Caco-2 (cell line): ENCODE measurements at regions not wholly inside any gene's neighbourhood (a gene's known extent, or its start where the extent isn't known, plus 50 kb on each side); places are given as distances from the start of the nearest gene placed in this dataset.

Source experiments
- BruUV-seq: library from RNA; stranded (reverse); fragments of 400-500 nt; replicated peaks from 2 replicates; lab custom pipeline; 2021; lab: Mats Ljungman, UMichigan
- CTCF ChIA-PET: fragments of 300-600 bp; sonication (Branson Sonifier 250); formaldehyde crosslinking; loops from one replicate; lab custom pipeline; 2022; ENCODE audit warnings: antibody characterized with exemption; lab: Charles Lee
- POLR2A ChIA-PET: fragments of 300-600 bp; sonication (Branson Sonifier 250); formaldehyde crosslinking; loops from one replicate; lab custom pipeline; 2022; ENCODE audit warnings: antibody characterized with exemption; lab: Charles Lee
- DNase-seq, 2 experiments: peaks; one replicate each; pipeline versions ENCODE4 v3.0.0 to v3.0.0-alpha.2; 2020 to 2022
- H3K27me3 ChIP-seq: replicated peaks from 2 replicates; pipeline ENCODE4 v1.6.0; 2011; ENCODE audit warnings: low read length; ENCODE audit not compliant: control insufficient read depth, insufficient read depth
- H3K36me3 ChIP-seq: 2 replicates; pipeline ENCODE4 v1.5.1; 2011; ENCODE audit warnings: low read length; ENCODE audit not compliant: control insufficient read depth, insufficient read depth
- H3K4me1 ChIP-seq: fragments of 250-450 bp; sonication (Bioruptor Pico); 2 replicates; pipeline ENCODE4 v1.5.1; 2020; ENCODE audit warnings: mild to moderate bottlenecking
- H3K4me3 ChIP-seq: 2 replicates; pipeline ENCODE4 v1.5.1; 2011; ENCODE audit warnings: low read depth, mild to moderate bottlenecking, control low read depth, low read length
- H3K9me3 ChIP-seq: fragments of 250-450 bp; sonication (Bioruptor Pico); 2 replicates; pipeline ENCODE4 v1.5.1; 2020; ENCODE audit warnings: mild to moderate bottlenecking, moderate library complexity
- H3K27ac Mint-ChIP-seq: one replicate; pipeline ENCODE4 v1.8.0; 2022; ENCODE audit warnings: mixed read lengths; ENCODE audit not compliant: unreplicated experiment
- H3K27me3 Mint-ChIP-seq: one replicate; pipeline ENCODE4 v1.8.0; 2022; ENCODE audit warnings: mixed read lengths; ENCODE audit not compliant: insufficient read depth, unreplicated experiment
- H3K36me3 Mint-ChIP-seq: one replicate; pipeline ENCODE4 v1.8.0; 2022; ENCODE audit warnings: mild to moderate bottlenecking, mixed read lengths; ENCODE audit not compliant: insufficient read depth, unreplicated experiment
- H3K4me1 Mint-ChIP-seq: one replicate; pipeline ENCODE4 v1.8.0; 2022; ENCODE audit warnings: low read depth, mixed read lengths; ENCODE audit not compliant: unreplicated experiment
- H3K4me3 Mint-ChIP-seq: one replicate; pipeline ENCODE4 v1.8.0; 2022; ENCODE audit warnings: mild to moderate bottlenecking, moderate library complexity, mixed read lengths; ENCODE audit not compliant: unreplicated experiment
- H3K9me3 Mint-ChIP-seq: one replicate; pipeline ENCODE4 v1.8.0; 2022; ENCODE audit warnings: mixed read lengths; ENCODE audit not compliant: unreplicated experiment
- CTCF ChIP-seq, 2 experiments: fragments of 200-600 bp in 1 of 2; IDR thresholded peaks; 1 replicate in 1 of 2; 2 replicates in 1 of 2; pipeline versions ENCODE4 v1.5.1 to v1.8.0; 2011 to 2022; ENCODE audit warnings: antibody characterized with exemption in 1 of 2, control low read depth in 1 of 2, inconsistent platforms in 1 of 2, low read depth in 1 of 2, low read length in 1 of 2, mild to moderate bottlenecking in 1 of 2, moderate library complexity in 1 of 2; ENCODE audit not compliant: insufficient read depth in 1 of 2, severe bottlenecking in 1 of 2, unreplicated experiment in 1 of 2
- intact Hi-C: fragments of 100-400 bp; cut with micrococcal nuclease; formaldehyde crosslinking; loops from one replicate; pipeline ENCODE4 v1.10.0; 2022; ENCODE audit not compliant: unreplicated experiment

DNA sequence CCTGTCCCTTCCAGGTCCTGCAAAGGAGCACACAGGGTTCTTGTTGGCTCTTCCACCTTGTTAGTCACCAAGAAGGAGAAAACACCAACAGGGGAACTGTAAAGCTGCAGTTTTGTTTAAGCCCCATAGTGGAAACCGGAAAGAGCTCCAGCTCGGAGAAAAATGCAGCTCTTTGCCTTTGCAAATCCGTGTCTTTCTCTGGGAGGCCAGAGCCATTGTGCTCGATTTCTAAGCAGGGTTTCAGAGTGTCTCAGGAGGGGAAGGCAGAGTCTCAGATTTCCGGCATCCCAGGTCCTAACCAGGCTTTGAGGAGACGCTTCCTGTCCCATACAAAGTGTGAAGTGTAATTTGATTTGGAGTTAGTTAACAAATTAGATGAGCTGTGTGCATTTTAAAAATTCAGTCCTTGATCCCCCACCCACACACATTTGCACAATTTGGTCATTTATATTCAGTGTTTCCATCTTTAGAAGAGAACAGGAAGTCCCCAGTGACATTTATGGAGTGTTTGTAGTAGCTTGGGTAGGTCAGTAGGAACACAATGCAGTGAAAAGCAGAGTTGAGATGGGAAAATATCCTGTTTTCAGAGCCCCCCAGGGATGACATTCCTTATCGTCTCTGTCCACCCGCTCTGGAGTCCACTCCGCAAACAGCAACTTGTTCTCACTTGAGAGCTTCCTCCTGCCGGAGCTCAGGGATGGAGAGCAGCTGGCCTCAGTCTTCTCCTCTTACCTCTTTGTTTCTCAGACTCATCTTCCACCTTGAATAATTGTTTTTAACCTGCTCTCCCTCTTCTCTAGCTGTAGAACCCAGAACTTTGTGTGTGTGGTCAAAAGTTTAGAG is 331.9 kb downstream of the SEC14L1 start:
- intact Hi-C loops: loop anchor here (5.0 kb wide), 1 partner anchor 35 kb away; no protein-coding TSS in a partner anchor
- TF ChIP-seq CTCF (IDR thresholded peaks at IDR 0.05; ENCODE audit: insufficient read depth in 1 of 2, low read depth in 1 of 2, low read length in 1 of 2, severe bottlenecking in 1 of 2, unreplicated experiment in 1 of 2): no peak
- POLR2A ChIA-PET: interaction anchor here (2.2 kb wide), 1 partner anchor 22 kb away, joined by 18 read pairs; no protein-coding TSS in a partner anchor

DNA sequence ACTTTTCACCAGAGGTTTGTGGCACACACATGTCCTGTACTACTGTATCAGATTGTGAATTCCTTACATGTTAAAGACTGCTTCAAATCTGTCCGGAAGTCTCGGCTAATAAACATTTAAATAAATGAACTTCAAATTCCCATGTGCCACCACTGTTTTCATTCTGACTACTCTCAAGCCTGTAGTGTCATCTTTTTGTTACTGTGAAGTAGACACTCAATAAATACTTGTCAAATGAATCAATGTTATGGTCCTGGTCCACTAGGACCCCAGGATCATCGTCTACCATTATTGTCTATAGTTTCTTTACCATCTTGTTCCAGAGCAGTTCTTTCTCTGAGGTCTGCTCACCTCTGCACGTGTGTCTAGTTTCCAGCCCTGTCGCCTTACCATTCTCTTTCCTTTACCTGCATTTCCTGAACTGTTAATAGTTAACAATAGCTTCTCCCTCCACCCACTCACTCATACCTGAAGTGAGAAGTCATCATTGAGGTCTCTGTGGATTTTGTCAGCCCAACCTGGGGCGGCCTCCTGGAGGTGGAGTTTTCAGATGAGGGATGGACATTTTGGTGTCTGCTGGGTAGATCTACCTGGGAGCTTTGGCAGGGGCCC is 333.0 kb downstream of the SEC14L1 start:
- BruUV-seq: TSS peak; percentile 99
- H3K9me3 ChIP-seq: no peaks in the 10 kb centered on the region
- peaks cover 64% of the 10 kb centered on the region for H3K4me1 Mint-ChIP-seq
- H3K4me3 ChIP-seq: no peak overlapping the region
- H3K36me3 ChIP-seq: peaks cover 1% of the 10 kb centered on the region; the same call in 1 of the 2 replicates
- ChIA-PET POLR2A (interaction anchor here (1.0 kb wide), 1 partner anchor 22 kb away, joined by 3 read pairs; no protein-coding TSS in a partner anchor), CTCF (interaction anchor here (0.8 to 1.5 kb wide), 3 partner anchors 19 to 44 kb away, joined by 3 to 11 read pairs (median 4); no protein-coding TSS in a partner anchor)
- TF ChIP-seq CTCF (IDR thresholded peaks at IDR 0.05; ENCODE audit: insufficient read depth in 1 of 2, low read depth in 1 of 2, low read length in 1 of 2, severe bottlenecking in 1 of 2, unreplicated experiment in 1 of 2): no peak
- peaks cover 58% of the 10 kb centered on the region for H3K4me1 ChIP-seq
- DNase-seq: peak; percentile 63 to 75
- no peaks in the 10 kb centered on the region for H3K27me3 ChIP-seq
- peaks cover 11% of the 10 kb centered on the region for H3K9me3 Mint-ChIP-seq
- no peaks in the 10 kb centered on the region for H3K27me3 Mint-ChIP-seq
- peak overlapping the region; percentile 65 for H3K4me3 Mint-ChIP-seq
- peaks cover 76% of the 10 kb centered on the region for H3K36me3 Mint-ChIP-seq
- intact Hi-C loops: loop anchor here (5.0 kb wide), 1 partner anchor 36 kb away; no protein-coding TSS in a partner anchor
- H3K27ac Mint-ChIP-seq: peak overlapping the region; percentile 96

More for the DNA sequence above, 331.9 kb downstream of the SEC14L1 start:
- peaks cover 1% of the 10 kb centered on the region; the same call in 1 of the 2 replicates for H3K36me3 ChIP-seq
- DNase-seq: no peak
- CTCF ChIA-PET: interaction anchor here (2.4 kb wide), 1 partner anchor 43 kb away, joined by 10 read pairs; no protein-coding TSS in a partner anchor
- Mint-ChIP-seq H3K4me1 (peaks cover 71% of the 10 kb centered on the region), H3K36me3 (peaks cover 77% of the 10 kb centered on the region), H3K27ac (peak overlapping the region; percentile 96), H3K4me3 (no peak overlapping the region), H3K9me3 (peaks cover 11% of the 10 kb centered on the region), H3K27me3 (no peaks in the 10 kb centered on the region)
- BruUV-seq: no TSS peak
- H3K9me3 ChIP-seq: no peaks in the 10 kb centered on the region
- peaks cover 56% of the 10 kb centered on the region for H3K4me1 ChIP-seq
- no peaks in the 10 kb centered on the region for H3K27me3 ChIP-seq
- no peak overlapping the region for H3K4me3 ChIP-seq
